H7 (cell line): ENCODE measurements at regions not wholly inside any gene's neighbourhood (a gene's known extent, or its start where the extent isn't known, plus 50 kb on each side); places are given as distances from the start of the nearest gene placed in this dataset.
"Not testable (repeated sequence)": the region's sequence is repeated elsewhere in the genome, so short reads cannot be mapped to it uniquely, and the experiment has no call there.

Source experiments
- DNase-seq: peaks from one replicate; pipeline ENCODE4 v3.0.0; 2012
- H3K27me3 ChIP-seq: 2 replicates; pipeline ENCODE4 v1.6.0; 2011; ENCODE audit warnings: mild to moderate bottlenecking, low read length; ENCODE audit not compliant: control insufficient read depth, insufficient read depth
- H3K36me3 ChIP-seq: replicated peaks from 2 replicates; pipeline ENCODE4 v1.5.1; 2011; ENCODE audit warnings: low read length; ENCODE audit not compliant: control insufficient read depth, insufficient read depth
- H3K4me3 ChIP-seq: 2 replicates; pipeline ENCODE4 v1.5.1; 2011; ENCODE audit warnings: low read depth, mild to moderate bottlenecking, control low read depth, low read length, moderate library complexity; ENCODE audit not compliant: insufficient read depth

GRCh38 chrX:115898382-115899001, 272.1 kb upstream of the AGTR2 start:
- H3K36me3 ChIP-seq: no peaks in the 10 kb centered on the region; the same call in none of the 2 replicates
- peak; percentile 32 for DNase-seq
- no peak overlapping the region for H3K4me3 ChIP-seq
- no peaks in the 10 kb centered on the region for H3K27me3 ChIP-seq

- DNase-seq: no peak
- H3K27me3 ChIP-seq: no peaks in the 10 kb centered on the region
- no peak overlapping the region for H3K4me3 ChIP-seq
- H3K36me3 ChIP-seq: no peaks in the 10 kb centered on the region; the same call in none of the 2 replicates
Observed at GRCh38 chrX:115900425-115900824, 270.1 kb upstream of the AGTR2 start.

- Histone ChIP-seq H3K4me3 (no peak overlapping the region), H3K36me3 (no peaks in the 10 kb centered on the region; the same call in none of the 2 replicates), H3K27me3 (no peaks in the 10 kb centered on the region)
- peak; percentile 14 for DNase-seq
Observed at GRCh38 chrX:115901241-115901640, 269.3 kb upstream of the AGTR2 start.

- Histone ChIP-seq H3K36me3 (no peaks in the 10 kb centered on the region; the same call in none of the 2 replicates), H3K27me3 (no peaks in the 10 kb centered on the region), H3K4me3 (no peak overlapping the region)
- peak; percentile 9 for DNase-seq
Observed at GRCh38 chrX:115902995-115903394, 267.5 kb upstream of the AGTR2 start.

- peak; percentile 14 for DNase-seq
- no peaks in the 10 kb centered on the region; the same call in none of the 2 replicates for H3K36me3 ChIP-seq
- H3K4me3 ChIP-seq: no peak overlapping the region
- H3K27me3 ChIP-seq: no peaks in the 10 kb centered on the region
Observed at GRCh38 chrX:115906276-115906675, 264.3 kb upstream of the AGTR2 start.

GRCh38 chrX:115906881-115907280, 263.7 kb upstream of the AGTR2 start:
- Histone ChIP-seq H3K4me3 (no peak overlapping the region), H3K36me3 (no peaks in the 10 kb centered on the region; the same call in none of the 2 replicates), H3K27me3 (no peaks in the 10 kb centered on the region)
- DNase-seq: no peak

GRCh38 chrX:115909017-115909416, 261.5 kb upstream of the AGTR2 start:
- Histone ChIP-seq H3K4me3 (no peak overlapping the region), H3K36me3 (no peaks in the 10 kb centered on the region), H3K27me3 (no peaks in the 10 kb centered on the region)
- no peak for DNase-seq

- DNase-seq: peak; percentile 12
- no peak overlapping the region for H3K4me3 ChIP-seq
- H3K27me3 ChIP-seq: no peaks in the 10 kb centered on the region
- no peaks in the 10 kb centered on the region for H3K36me3 ChIP-seq
Observed at GRCh38 chrX:115911967-115912366, 258.6 kb upstream of the AGTR2 start.

GRCh38 chrX:115912372-115912897, 258.1 kb upstream of the AGTR2 start:
- H3K27me3 ChIP-seq: no peaks in the 10 kb centered on the region
- H3K36me3 ChIP-seq: no peaks in the 10 kb centered on the region
- no peak overlapping the region for H3K4me3 ChIP-seq
- peak; percentile 25 for DNase-seq

GRCh38 chrX:115913575-115913974, 257.0 kb upstream of the AGTR2 start:
- Histone ChIP-seq H3K4me3 (no peak overlapping the region), H3K27me3 (no peaks in the 10 kb centered on the region), H3K36me3 (no peaks in the 10 kb centered on the region)
- no peak for DNase-seq

- H3K27me3 ChIP-seq: not testable (repeated sequence)
Observed at GRCh38 chrX:115915625-115916024, 254.9 kb upstream of the AGTR2 start.

GRCh38 chrX:115929480-115929879, 241.1 kb upstream of the AGTR2 start:
- Histone ChIP-seq H3K4me3 (no peak overlapping the region), H3K36me3 (peaks cover 3% of the 10 kb centered on the region), H3K27me3 (no peaks in the 10 kb centered on the region)
- DNase-seq: no peak

More at GRCh38 chrX:115915625-115916024, 254.9 kb upstream of the AGTR2 start:
- not testable (repeated sequence) for DNase-seq, H3K36me3 ChIP-seq, H3K4me3 ChIP-seq

GRCh38 chrX:115936008-115936407, 234.5 kb upstream of the AGTR2 start:
- H3K27me3 ChIP-seq: no peaks in the 10 kb centered on the region
- DNase-seq: no peak
- H3K36me3 ChIP-seq: peaks cover 19% of the 10 kb centered on the region
- no peak overlapping the region for H3K4me3 ChIP-seq

GRCh38 chrX:115939070-115939469, 231.5 kb upstream of the AGTR2 start:
- H3K4me3 ChIP-seq: no peak overlapping the region
- no peaks in the 10 kb centered on the region for H3K27me3 ChIP-seq
- no peak for DNase-seq
- H3K36me3 ChIP-seq: peaks cover 19% of the 10 kb centered on the region

GRCh38 chrX:115939636-115940160, 230.8 kb upstream of the AGTR2 start:
- no peak overlapping the region for H3K4me3 ChIP-seq
- no peak for DNase-seq
- H3K36me3 ChIP-seq: peaks cover 17% of the 10 kb centered on the region
- no peaks in the 10 kb centered on the region for H3K27me3 ChIP-seq
